ENCODE measurements at regions not wholly inside any gene's neighbourhood (a gene's known extent, or its start where the extent isn't known, plus 50 kb on each side); places are given as distances from the start of the nearest gene placed in this dataset.

DNA sequence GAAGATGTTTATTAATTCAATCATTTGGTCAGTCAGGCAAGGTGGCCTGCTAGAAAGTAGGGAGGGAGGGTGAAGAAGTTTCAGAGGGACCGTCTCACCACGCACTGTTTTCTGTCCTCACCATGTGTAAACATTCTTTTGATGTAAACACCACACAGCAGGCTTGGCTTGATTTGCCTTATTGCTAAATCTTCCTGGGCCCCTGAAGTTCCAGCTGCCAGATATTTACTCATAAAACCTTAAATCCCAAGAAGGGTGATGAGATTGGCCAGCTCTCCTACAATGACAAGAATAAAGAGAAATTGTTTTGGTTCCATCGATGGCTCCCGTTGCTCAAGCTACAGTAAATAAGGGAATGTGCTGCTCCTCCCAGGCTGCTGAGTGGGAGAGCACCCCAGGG lies 198.2 kb upstream of the TMTC4 start:
- no peaks in the 10 kb centered on the region for H3K9me3 ChIP-seq
- no peaks in the 10 kb centered on the region for H3K27me3 ChIP-seq
- ATAC-seq (no peak), DNase-seq (no peak), FAIRE-seq (no peak)
- no peaks in the 10 kb centered on the region for H3K36me3 ChIP-seq
- no peak overlapping the region for H3K4me3 ChIP-seq
- intact Hi-C loops (cut with DNase I): no loop called here
- TF ChIP-seq, protein P1, sequence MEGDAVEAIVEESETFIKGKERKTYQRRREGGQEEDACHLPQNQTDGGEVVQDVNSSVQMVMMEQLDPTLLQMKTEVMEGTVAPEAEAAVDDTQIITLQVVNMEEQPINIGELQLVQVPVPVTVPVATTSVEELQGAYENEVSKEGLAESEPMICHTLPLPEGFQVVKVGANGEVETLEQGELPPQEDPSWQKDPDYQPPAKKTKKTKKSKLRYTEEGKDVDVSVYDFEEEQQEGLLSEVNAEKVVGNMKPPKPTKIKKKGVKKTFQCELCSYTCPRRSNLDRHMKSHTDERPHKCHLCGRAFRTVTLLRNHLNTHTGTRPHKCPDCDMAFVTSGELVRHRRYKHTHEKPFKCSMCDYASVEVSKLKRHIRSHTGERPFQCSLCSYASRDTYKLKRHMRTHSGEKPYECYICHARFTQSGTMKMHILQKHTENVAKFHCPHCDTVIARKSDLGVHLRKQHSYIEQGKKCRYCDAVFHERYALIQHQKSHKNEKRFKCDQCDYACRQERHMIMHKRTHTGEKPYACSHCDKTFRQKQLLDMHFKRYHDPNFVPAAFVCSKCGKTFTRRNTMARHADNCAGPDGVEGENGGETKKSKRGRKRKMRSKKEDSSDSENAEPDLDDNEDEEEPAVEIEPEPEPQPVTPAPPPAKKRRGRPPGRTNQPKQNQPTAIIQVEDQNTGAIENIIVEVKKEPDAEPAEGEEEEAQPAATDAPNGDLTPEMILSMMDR (IDR thresholded peaks at IDR 0.05): no peak
- H3K27ac ChIP-seq: no peak overlapping the region
- no peaks in the 10 kb centered on the region for H3K4me1 ChIP-seq
- 51 to 53% methylated on average over 4 of the region's 4 CpGs for whole genome bisulfite sequencing, 2 donors

DNA sequence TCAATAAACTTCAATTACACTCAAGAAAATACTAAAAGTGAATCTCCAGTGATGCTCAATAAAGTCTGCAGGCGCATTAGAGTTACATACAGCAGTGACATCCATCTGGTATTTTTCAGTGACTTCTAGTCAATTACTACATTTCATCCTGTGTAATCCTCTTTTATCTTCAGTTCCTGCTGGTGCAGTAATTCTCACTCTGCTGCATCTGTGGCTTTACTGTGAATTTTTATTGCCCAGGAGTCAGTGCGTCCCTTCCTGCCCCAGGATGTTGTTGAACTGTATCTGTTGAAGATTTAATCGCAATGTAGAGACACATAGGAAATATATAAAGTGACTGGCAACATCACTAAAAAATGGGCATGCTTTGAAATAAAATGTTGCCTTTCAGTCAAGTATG lies 196.3 kb upstream of the TMTC4 start:
- TF ChIP-seq, protein P1 (IDR thresholded peaks at IDR 0.05): no peak
- H3K9me3 ChIP-seq: no peaks in the 10 kb centered on the region
- 79 to 82% methylated on average over 3 of the region's 3 CpGs for whole genome bisulfite sequencing, 2 donors

DNA sequence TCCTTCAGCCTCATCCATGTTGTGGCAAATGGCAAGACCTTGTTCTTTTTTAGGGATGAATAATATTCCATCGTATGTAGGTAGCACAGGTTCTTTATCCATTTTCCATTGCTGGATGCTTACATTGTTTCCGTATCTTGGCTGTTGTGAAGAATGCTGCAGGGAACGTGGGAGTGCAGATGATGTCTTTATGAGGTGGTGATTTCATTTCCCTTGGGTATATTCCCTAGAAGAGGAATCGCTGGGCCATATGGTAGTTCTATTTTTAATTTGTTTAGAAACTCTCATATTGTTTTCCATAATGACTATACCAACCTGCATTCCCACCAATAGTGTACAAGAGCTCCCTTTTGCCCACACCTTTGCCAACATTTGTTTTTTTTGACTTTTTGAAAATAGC lies 186.3 kb upstream of the TMTC4 start:
- Histone ChIP-seq H3K9me3 (no peaks in the 10 kb centered on the region), H3K27me3 (no peaks in the 10 kb centered on the region), H3K4me3 (no peak overlapping the region), H3K4me1 (no peaks in the 10 kb centered on the region), H3K36me3 (no peaks in the 10 kb centered on the region), H3K27ac (no peak overlapping the region)
- intact Hi-C loops (cut with DNase I): no loop called here
- DNase-seq (no peak), FAIRE-seq (no peak), ATAC-seq (no peak)
- 83 to 93% methylated on average over 4 of the region's 4 CpGs for WGBS, 2 donors
- TF ChIP-seq, protein P1 (IDR thresholded peaks at IDR 0.05): no peak

More for the DNA sequence above, 196.3 kb upstream of the TMTC4 start:
- ATAC-seq (no peak), FAIRE-seq (no peak), DNase-seq (no peak)
- intact Hi-C loops (cut with DNase I): no loop called here
- no peaks in the 10 kb centered on the region for H3K4me1 ChIP-seq
- H3K27me3 ChIP-seq: no peaks in the 10 kb centered on the region
- H3K36me3 ChIP-seq: no peaks in the 10 kb centered on the region
- H3K4me3 ChIP-seq: no peak overlapping the region
- no peak overlapping the region for H3K27ac ChIP-seq

DNA sequence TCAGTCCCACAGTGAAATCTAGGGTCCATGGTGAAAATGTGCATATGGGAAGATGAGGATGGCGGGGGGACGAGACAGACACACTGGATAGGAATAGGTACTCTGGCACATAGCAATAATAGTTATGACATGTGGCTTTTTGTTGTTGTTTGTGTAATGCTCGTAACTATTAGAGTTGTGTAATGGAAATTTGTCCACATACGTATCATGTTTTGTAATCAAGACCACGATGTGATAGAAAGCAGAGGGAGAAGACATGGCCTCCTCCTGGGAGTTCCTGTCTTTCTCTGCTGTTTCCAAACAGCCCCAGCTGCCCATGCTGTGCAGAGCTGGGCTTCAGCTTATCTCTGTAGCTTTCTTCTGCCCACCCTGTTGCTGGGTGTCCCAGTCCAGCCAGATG lies 185.3 kb upstream of the TMTC4 start:
- no peaks in the 10 kb centered on the region for H3K9me3 ChIP-seq
- H3K36me3 ChIP-seq: no peaks in the 10 kb centered on the region
- no peak for DNase-seq
- TF ChIP-seq, protein P1 (IDR thresholded peaks at IDR 0.05): no peak
- 86 to 87% methylated on average over 5 of the region's 5 CpGs for WGBS, 2 donors
- no peak overlapping the region for H3K27ac ChIP-seq
- H3K27me3 ChIP-seq: no peaks in the 10 kb centered on the region
- intact Hi-C loops (cut with DNase I): no loop called here
- ATAC-seq: no peak
- no peak overlapping the region for H3K4me3 ChIP-seq
- FAIRE-seq: no peak
- no peaks in the 10 kb centered on the region for H3K4me1 ChIP-seq

DNA sequence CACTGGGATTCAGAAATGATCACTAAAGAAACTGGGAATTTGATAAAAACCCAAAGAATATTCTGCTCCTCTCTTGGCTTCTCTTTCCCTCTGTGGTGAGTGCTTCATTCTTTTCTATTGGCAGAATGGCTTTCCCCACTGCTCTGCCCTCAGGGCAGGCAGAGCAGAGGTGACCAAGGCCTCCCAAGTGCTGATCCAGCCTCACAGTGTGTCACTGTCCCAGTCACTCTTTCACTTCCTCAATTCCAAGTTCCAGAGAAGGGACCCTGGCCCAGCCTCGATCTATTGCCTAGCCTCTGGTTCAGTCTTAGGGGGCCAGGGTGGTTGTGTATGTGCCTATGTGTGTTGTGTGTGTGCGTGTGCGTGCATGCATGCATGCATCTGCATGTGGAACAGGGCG lies 180.6 kb upstream of the TMTC4 start:
- H3K9me3 ChIP-seq: no peaks in the 10 kb centered on the region
- 81 to 87% methylated on average over 4 of the region's 4 CpGs for WGBS, 2 donors
- TF ChIP-seq, protein P1 (IDR thresholded peaks at IDR 0.05): no peak
- FAIRE-seq (no peak), ATAC-seq (no peak), DNase-seq (no peak)
- H3K27ac ChIP-seq: no peak overlapping the region
- no peaks in the 10 kb centered on the region for H3K4me1 ChIP-seq
- no peak overlapping the region for H3K4me3 ChIP-seq
- intact Hi-C loops (cut with DNase I): no loop called here
- no peaks in the 10 kb centered on the region for H3K36me3 ChIP-seq
- H3K27me3 ChIP-seq: no peaks in the 10 kb centered on the region
